PC-3 (cell line): ENCODE measurements at regions not wholly inside any gene's neighbourhood (a gene's known extent, or its start where the extent isn't known, plus 50 kb on each side); places are given as distances from the start of the nearest gene placed in this dataset.

Experiments
- ATAC-seq: fragments of 200-7000 bp; cut with Tn5 transposase; 2 replicates; pipeline ENCODE4 v1.9.1; 2020; ENCODE audit warnings: mild to moderate bottlenecking, moderate library complexity
- BruUV-seq: library from RNA; stranded (reverse); fragments of 400-500 nt; replicated peaks from 2 replicates; lab custom pipeline; 2021; lab: Mats Ljungman, UMichigan
- CTCF ChIA-PET: fragments of 300-600 bp; sonication (Branson Sonifier 250); formaldehyde crosslinking; loops from one replicate; lab custom pipeline; 2022; ENCODE audit warnings: antibody characterized with exemption; lab: Charles Lee
- POLR2A ChIA-PET: fragments of 300-600 bp; sonication (Branson Sonifier 250); formaldehyde crosslinking; loops from one replicate; lab custom pipeline; 2022; ENCODE audit warnings: antibody characterized with exemption; ENCODE audit not compliant: unreplicated experiment; lab: Charles Lee
- DNase-seq: peaks from one replicate; pipeline ENCODE4 v3.0.0-alpha.2; 2015
- H2AFZ ChIP-seq: fragments of 300-600 bp; sonication (generic); 2 replicates; pipeline ENCODE4 v1.6.0; 2016; ENCODE audit warnings: antibody characterized with exemption, low read length
- H3F3A ChIP-seq: fragments of 300-600 bp; sonication (generic); one replicate; pipeline ENCODE4 v1.6.0; 2017; ENCODE audit warnings: antibody characterized with exemption, low read length, control low read depth, mild to moderate bottlenecking; ENCODE audit not compliant: unreplicated experiment
- H3K27ac ChIP-seq: fragments of 300-600 bp; sonication (generic); 2 replicates; pipeline ENCODE4 v1.5.1; 2016; ENCODE audit warnings: mild to moderate bottlenecking, low read length
- H3K27me3 ChIP-seq: fragments of 300-600 bp; sonication (generic); 2 replicates; pipeline ENCODE4 v1.6.1; 2016; ENCODE audit warnings: low read length, mixed read lengths
- H3K36me3 ChIP-seq: fragments of 300-600 bp; sonication (generic); 2 replicates; pipeline ENCODE4 v1.6.1; 2016; ENCODE audit warnings: low read depth, mixed run types, low read length, mixed read lengths
- H3K4me1 ChIP-seq: fragments of 300-600 bp; sonication (generic); 2 replicates; pipeline ENCODE4 v1.5.1; 2016; ENCODE audit warnings: low read length; ENCODE audit not compliant: insufficient read depth
- H3K4me2 ChIP-seq: fragments of 300-600 bp; sonication (generic); 2 replicates; pipeline ENCODE4 v1.6.0; 2016; ENCODE audit warnings: low read length
- H3K4me3 ChIP-seq: fragments of 300-600 bp; sonication (generic); 2 replicates; pipeline ENCODE4 v1.5.1; 2016; ENCODE audit warnings: mild to moderate bottlenecking, low read length, mixed read lengths
- H3K79me2 ChIP-seq: fragments of 300-600 bp; sonication (generic); 2 replicates; pipeline ENCODE4 v1.6.1; 2017; ENCODE audit warnings: low read length, mixed read lengths
- H3K9ac ChIP-seq: fragments of 300-600 bp; sonication (generic); 2 replicates; pipeline ENCODE4 v1.6.0; 2016; ENCODE audit warnings: mild to moderate bottlenecking, low read length
- H3K9me2 ChIP-seq: fragments of 300-600 bp; sonication (generic); replicated peaks from 2 replicates; pipeline ENCODE4 v1.6.1; 2016; ENCODE audit warnings: mixed run types, low read length, mixed read lengths
- H3K9me3 ChIP-seq: fragments of 300-600 bp; sonication (generic); 2 replicates; pipeline ENCODE4 v1.6.1; 2016; ENCODE audit warnings: low read length, mixed read lengths
- H4K20me1 ChIP-seq: fragments of 300-600 bp; sonication (generic); 2 replicates; pipeline ENCODE4 v1.6.1; 2016; ENCODE audit warnings: low read length, mixed read lengths
- EZH2 ChIP-seq: fragments of 300-600 bp; sonication (generic); IDR thresholded peaks from one replicate; pipeline ENCODE4 v1.6.1; 2017; ENCODE audit warnings: antibody characterized with exemption, mild to moderate bottlenecking, low read length; ENCODE audit not compliant: unreplicated experiment
- EZH2phosphoT487 ChIP-seq: fragments of 300-600 bp; sonication (generic); IDR thresholded peaks from 2 replicates; pipeline ENCODE4 v1.6.1; 2018; ENCODE audit warnings: mild to moderate bottlenecking, antibody characterized with exemption, low read length, borderline replicate concordance
- intact Hi-C: fragments of 100-400 bp; cut with micrococcal nuclease; formaldehyde crosslinking; loops from 2 replicates; pipeline ENCODE4 v1.9.0; 2023
- TF ChIP-seq, protein P1 (sequence below): fragments of 300-600 bp; sonication (generic); conservative IDR thresholded peaks from 2 replicates; pipeline ENCODE4 v1.5.1; 2017; ENCODE audit warnings: antibody characterized with exemption, low read depth, mild to moderate bottlenecking, low read length

DNA sequence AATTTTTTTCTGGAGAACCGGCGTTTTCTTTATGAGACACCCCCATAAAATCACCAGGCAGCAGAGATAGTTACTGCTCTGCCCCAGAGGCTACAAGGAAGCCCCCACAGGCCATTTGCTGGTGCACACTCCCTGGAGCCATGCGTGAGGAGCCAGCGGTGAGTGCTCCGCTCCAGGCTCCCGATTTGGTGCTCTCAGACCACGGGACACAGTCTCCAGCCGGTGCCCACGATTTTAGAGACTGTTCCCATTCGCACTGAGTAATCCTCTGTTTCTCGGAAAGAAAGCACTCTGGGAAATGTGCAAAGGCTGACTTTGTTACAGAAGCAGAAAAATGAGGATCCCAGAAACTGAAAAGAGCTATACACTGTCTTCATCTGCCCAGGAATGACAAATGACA is 104.9 kb downstream of the RNASET2 start:
- Histone ChIP-seq H3K79me2 (no peaks in the 10 kb centered on the region), H3K9ac (no peak overlapping the region), H3F3A (no peaks in the 10 kb centered on the region), H3K4me1 (no peaks in the 10 kb centered on the region), H4K20me1 (no peaks in the 10 kb centered on the region), H3K27ac (no peak overlapping the region), H3K4me3 (no peak overlapping the region), H3K9me2 (no peaks in the 10 kb centered on the region), H3K4me2 (no peak overlapping the region), H3K9me3 (no peaks in the 10 kb centered on the region), H2AFZ (no peak overlapping the region), H3K27me3 (no peaks in the 10 kb centered on the region), H3K36me3 (no peaks in the 10 kb centered on the region)
- POLR2A ChIA-PET = no interaction called here
- TF ChIP-seq EZH2 (no peak), EZH2phosphoT487 (no peak)
- TF ChIP-seq, protein P1, sequence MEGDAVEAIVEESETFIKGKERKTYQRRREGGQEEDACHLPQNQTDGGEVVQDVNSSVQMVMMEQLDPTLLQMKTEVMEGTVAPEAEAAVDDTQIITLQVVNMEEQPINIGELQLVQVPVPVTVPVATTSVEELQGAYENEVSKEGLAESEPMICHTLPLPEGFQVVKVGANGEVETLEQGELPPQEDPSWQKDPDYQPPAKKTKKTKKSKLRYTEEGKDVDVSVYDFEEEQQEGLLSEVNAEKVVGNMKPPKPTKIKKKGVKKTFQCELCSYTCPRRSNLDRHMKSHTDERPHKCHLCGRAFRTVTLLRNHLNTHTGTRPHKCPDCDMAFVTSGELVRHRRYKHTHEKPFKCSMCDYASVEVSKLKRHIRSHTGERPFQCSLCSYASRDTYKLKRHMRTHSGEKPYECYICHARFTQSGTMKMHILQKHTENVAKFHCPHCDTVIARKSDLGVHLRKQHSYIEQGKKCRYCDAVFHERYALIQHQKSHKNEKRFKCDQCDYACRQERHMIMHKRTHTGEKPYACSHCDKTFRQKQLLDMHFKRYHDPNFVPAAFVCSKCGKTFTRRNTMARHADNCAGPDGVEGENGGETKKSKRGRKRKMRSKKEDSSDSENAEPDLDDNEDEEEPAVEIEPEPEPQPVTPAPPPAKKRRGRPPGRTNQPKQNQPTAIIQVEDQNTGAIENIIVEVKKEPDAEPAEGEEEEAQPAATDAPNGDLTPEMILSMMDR = no peak
- intact Hi-C loops = no loop called here
- BruUV-seq = no TSS peak
- ATAC-seq (no peak), DNase-seq (no peak)
- CTCF ChIA-PET = no interaction called here

DNA sequence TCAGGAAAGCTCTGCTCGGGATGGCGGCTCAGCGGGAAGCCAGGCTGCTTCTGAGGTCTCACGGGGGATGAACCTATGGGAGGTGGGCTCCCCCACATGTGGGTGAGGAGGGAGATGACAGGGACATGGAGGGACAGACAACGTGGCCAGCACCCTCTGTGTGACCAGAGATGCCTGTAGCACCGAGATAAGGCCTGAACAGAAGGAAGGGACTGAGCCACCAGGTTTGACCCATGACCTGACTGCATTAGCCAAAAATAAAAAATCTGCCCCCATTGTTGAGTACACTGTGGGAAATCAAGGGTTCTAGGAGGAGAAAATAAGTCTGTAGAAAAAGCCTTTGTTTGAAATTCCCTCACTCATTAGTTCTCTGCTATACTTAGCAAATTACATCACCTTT is 105.7 kb downstream of the RNASET2 start:
- no peak for DNase-seq
- H3K9ac ChIP-seq = no peak overlapping the region
- no peaks in the 10 kb centered on the region for H3F3A ChIP-seq
- ChIA-PET POLR2A (interaction anchor here (0.6 kb wide), 1 partner anchor 14 kb away, joined by 3 read pairs; no protein-coding TSS in a partner anchor), CTCF (no interaction called here)
- TF ChIP-seq, protein P1 = no peak
- no peak for TF ChIP-seq EZH2phosphoT487
- TF ChIP-seq EZH2 = no peak
- ATAC-seq = no peak
- no peak overlapping the region for H3K4me2 ChIP-seq
- no peaks in the 10 kb centered on the region for H3K9me3 ChIP-seq
- no peak overlapping the region for H3K4me3 ChIP-seq
- intact Hi-C loops = no loop called here
- H3K9me2 ChIP-seq = no peaks in the 10 kb centered on the region
- no TSS peak for BruUV-seq
- no peaks in the 10 kb centered on the region for H3K79me2 ChIP-seq
- H3K27ac ChIP-seq = no peak overlapping the region
- no peaks in the 10 kb centered on the region for H3K36me3 ChIP-seq
- no peaks in the 10 kb centered on the region for H3K27me3 ChIP-seq
- H4K20me1 ChIP-seq = no peaks in the 10 kb centered on the region
- no peaks in the 10 kb centered on the region for H3K4me1 ChIP-seq
- no peak overlapping the region for H2AFZ ChIP-seq

DNA sequence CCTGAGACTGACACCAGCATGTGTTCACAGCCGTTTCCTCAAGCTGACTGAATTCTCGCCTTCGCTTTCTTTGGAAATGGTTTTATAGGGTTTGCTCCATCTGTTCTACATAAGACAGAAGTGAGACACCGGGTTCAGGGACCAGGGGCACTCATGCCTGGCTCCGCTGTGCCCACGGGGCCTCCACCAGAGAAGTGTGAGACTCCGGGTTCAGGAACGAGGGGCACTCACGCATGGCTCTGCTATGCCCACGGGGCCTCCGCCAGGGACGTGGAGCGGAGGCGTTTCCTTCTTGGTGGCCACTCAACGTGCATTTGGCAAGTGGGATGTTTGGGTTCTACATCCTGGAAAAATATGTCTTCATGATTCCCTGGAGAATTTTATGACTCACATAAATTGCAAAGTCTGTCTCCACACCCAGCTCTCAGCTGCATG is 106.6 kb downstream of the RNASET2 start:
- Histone ChIP-seq H3K4me3 (no peak overlapping the region), H3K4me1 (no peaks in the 10 kb centered on the region), H3K36me3 (no peaks in the 10 kb centered on the region), H3K9me2 (no peaks in the 10 kb centered on the region), H2AFZ (no peak overlapping the region), H3F3A (no peaks in the 10 kb centered on the region), H3K79me2 (no peaks in the 10 kb centered on the region), H4K20me1 (no peaks in the 10 kb centered on the region), H3K9me3 (no peaks in the 10 kb centered on the region), H3K27ac (no peak overlapping the region), H3K27me3 (no peaks in the 10 kb centered on the region), H3K9ac (no peak overlapping the region), H3K4me2 (no peak overlapping the region)
- POLR2A ChIA-PET = no interaction called here
- intact Hi-C loops = no loop called here
- TF ChIP-seq, protein P1 = no peak
- TF ChIP-seq EZH2 (no peak), EZH2phosphoT487 (no peak)
- CTCF ChIA-PET = no interaction called here
- DNase-seq (no peak), ATAC-seq (no peak)
- no TSS peak for BruUV-seq
